DND-41 (cell line): ENCODE measurements at regions not wholly inside any gene's neighbourhood (a gene's known extent, or its start where the extent isn't known, plus 50 kb on each side); places are given as distances from the start of the nearest gene placed in this dataset.

Source experiments
- ATAC-seq: fragments of 200-7000 bp; cut with Tn5 transposase; 3 replicates; pipeline ENCODE4 v1.9.1; 2021; ENCODE audit warnings: low read depth; ENCODE audit not compliant: insufficient read depth
- DNase-seq: peaks from one replicate; pipeline ENCODE4 v3.0.0-alpha.2; 2020
- H2AFZ ChIP-seq: 2 replicates; pipeline ENCODE4 v1.6.0; 2012; ENCODE audit warnings: low read depth, low read length
- H3K27ac ChIP-seq: 2 replicates; pipeline ENCODE4 v1.5.1; 2012; ENCODE audit warnings: low read length, inconsistent platforms
- H3K27me3 ChIP-seq: fragments of 200-600 bp; sonication (generic); 2 replicates; pipeline ENCODE4 v1.6.0; 2012; ENCODE audit warnings: low read length, mild to moderate bottlenecking, inconsistent platforms; ENCODE audit not compliant: insufficient read depth, poor library complexity
- H3K36me3 ChIP-seq: 2 replicates; pipeline ENCODE4 v1.5.1; 2012; ENCODE audit warnings: low read length, inconsistent platforms; ENCODE audit not compliant: insufficient read depth
- H3K4me1 ChIP-seq: 2 replicates; pipeline ENCODE4 v1.5.1; 2012; ENCODE audit warnings: mild to moderate bottlenecking, low read length; ENCODE audit not compliant: insufficient read depth
- H3K4me2 ChIP-seq: 2 replicates; pipeline ENCODE4 v1.6.0; 2012; ENCODE audit warnings: mild to moderate bottlenecking, moderate library complexity, low read length, inconsistent platforms; ENCODE audit not compliant: insufficient read depth
- H3K4me3 ChIP-seq, 2 experiments: fragments of 200-600 bp in 1 of 2; shearing (Covaris generic) in 1 of 2; 2 replicates each; pipeline ENCODE4 v1.5.1; 2012 to 2016; ENCODE audit warnings: inconsistent platforms in 2 of 2, low read length in 2 of 2, mild to moderate bottlenecking in 2 of 2, low read depth in 1 of 2, moderate library complexity in 1 of 2
- H3K79me2 ChIP-seq: 2 replicates; pipeline ENCODE4 v1.6.0; 2012; ENCODE audit warnings: low read length, inconsistent platforms; ENCODE audit not compliant: insufficient read depth
- H3K9ac ChIP-seq: 2 replicates; pipeline ENCODE4 v1.6.0; 2012; ENCODE audit warnings: low read depth, mild to moderate bottlenecking, inconsistent platforms, low read length, moderate library complexity
- H3K9me3 ChIP-seq: 2 replicates; pipeline ENCODE4 v1.5.1; 2012; ENCODE audit warnings: low read length, moderate library complexity, mild to moderate bottlenecking, inconsistent platforms; ENCODE audit not compliant: insufficient read depth, severe bottlenecking
- H4K20me1 ChIP-seq: 2 replicates; pipeline ENCODE4 v1.6.0; 2012; ENCODE audit warnings: low read length; ENCODE audit not compliant: insufficient read depth
- EZH2 ChIP-seq: IDR thresholded peaks from 3 replicates; pipeline ENCODE4 v1.6.1; 2012; ENCODE audit warnings: borderline replicate concordance, low read depth, mild to moderate bottlenecking, moderate library complexity, low read length, inconsistent platforms; ENCODE audit not compliant: severe bottlenecking
- TF ChIP-seq, protein P1 (sequence below): IDR thresholded peaks from 2 replicates; pipeline ENCODE4 v1.5.1; 2012; ENCODE audit warnings: borderline replicate concordance, low read length, moderate library complexity, mild to moderate bottlenecking; ENCODE audit not compliant: poor library complexity, severe bottlenecking; ENCODE audit errors: extremely low read depth

DNA sequence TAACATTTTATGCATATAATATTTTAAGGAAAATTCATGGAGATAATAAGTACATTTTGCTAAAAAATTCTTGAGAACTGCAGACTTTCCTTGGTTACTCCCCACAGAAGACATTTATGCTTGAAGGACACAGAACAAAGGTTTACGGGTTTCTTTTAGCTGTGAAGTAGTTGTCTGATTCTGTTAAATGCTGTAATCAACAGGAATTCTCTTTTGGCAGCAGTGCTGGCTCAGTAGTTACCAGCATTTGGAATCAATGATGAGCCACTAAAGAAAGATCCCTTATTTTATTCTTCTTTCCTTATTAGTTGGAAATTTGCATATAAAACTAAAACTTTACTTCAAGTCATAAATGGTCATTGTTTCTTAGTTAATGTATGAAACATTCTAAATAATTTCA, 199.3 kb upstream of the FAT4 start:
- H3K36me3 ChIP-seq = no peaks in the 10 kb centered on the region
- H3K4me2 ChIP-seq = no peak overlapping the region
- DNase-seq = no peak
- H3K79me2 ChIP-seq = no peaks in the 10 kb centered on the region
- H3K4me1 ChIP-seq = no peaks in the 10 kb centered on the region
- H2AFZ ChIP-seq = no peak overlapping the region
- no peak for TF ChIP-seq EZH2
- TF ChIP-seq, protein P1, sequence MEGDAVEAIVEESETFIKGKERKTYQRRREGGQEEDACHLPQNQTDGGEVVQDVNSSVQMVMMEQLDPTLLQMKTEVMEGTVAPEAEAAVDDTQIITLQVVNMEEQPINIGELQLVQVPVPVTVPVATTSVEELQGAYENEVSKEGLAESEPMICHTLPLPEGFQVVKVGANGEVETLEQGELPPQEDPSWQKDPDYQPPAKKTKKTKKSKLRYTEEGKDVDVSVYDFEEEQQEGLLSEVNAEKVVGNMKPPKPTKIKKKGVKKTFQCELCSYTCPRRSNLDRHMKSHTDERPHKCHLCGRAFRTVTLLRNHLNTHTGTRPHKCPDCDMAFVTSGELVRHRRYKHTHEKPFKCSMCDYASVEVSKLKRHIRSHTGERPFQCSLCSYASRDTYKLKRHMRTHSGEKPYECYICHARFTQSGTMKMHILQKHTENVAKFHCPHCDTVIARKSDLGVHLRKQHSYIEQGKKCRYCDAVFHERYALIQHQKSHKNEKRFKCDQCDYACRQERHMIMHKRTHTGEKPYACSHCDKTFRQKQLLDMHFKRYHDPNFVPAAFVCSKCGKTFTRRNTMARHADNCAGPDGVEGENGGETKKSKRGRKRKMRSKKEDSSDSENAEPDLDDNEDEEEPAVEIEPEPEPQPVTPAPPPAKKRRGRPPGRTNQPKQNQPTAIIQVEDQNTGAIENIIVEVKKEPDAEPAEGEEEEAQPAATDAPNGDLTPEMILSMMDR = no peak
- H3K9ac ChIP-seq = no peak overlapping the region
- no peak for ATAC-seq
- no peaks in the 10 kb centered on the region for H4K20me1 ChIP-seq
- H3K4me3 ChIP-seq = no peak overlapping the region
- no peaks in the 10 kb centered on the region for H3K27me3 ChIP-seq
- H3K9me3 ChIP-seq = no peaks in the 10 kb centered on the region
- no peak overlapping the region for H3K27ac ChIP-seq

DNA sequence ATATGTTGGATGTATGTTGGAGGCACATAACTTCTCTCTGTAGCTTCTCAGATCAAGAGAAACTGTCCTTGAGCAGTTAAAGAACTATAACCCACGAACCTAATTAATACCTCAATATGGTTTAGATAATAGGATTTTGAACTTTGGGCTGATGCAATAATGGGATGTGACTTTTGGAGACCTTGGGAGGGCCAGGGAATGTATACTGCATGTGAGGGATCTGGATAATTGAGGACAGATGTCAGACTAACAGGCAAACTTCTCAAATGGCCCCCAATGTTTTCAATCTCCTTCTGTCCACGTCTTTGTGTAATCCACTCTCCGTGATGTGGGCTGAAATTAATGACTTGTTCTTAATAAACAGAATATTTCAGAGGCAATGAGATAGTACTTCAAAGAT, 202.2 kb upstream of the FAT4 start:
- TF ChIP-seq, protein P1 = no peak
- TF ChIP-seq EZH2 = no peak
- Histone ChIP-seq H3K27ac (no peak overlapping the region), H3K4me2 (no peak overlapping the region), H2AFZ (no peak overlapping the region), H3K4me3 (no peak overlapping the region), H3K9ac (no peak overlapping the region), H4K20me1 (no peaks in the 10 kb centered on the region), H3K9me3 (no peaks in the 10 kb centered on the region), H3K79me2 (no peaks in the 10 kb centered on the region), H3K27me3 (no peaks in the 10 kb centered on the region), H3K4me1 (no peaks in the 10 kb centered on the region), H3K36me3 (no peaks in the 10 kb centered on the region)
- DNase-seq (no peak), ATAC-seq (no peak)

DNA sequence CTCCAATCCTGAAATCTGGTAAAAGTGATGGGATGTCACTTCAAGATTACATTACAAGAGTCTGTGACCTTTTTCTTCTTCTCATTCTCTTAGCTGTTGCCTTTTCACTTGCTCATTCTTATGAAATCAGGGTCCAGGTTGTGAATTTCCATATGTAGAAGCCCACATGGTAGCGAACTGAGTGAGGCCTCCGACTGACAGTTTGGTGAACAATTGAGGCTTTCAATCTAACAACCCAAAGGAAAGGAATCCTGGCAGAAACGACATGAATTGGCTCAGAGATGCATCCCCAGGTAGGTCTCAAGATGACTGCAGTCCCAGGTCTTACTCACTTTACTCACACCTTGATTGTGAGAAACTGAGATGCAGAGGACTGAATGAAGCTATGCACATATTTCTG, 203.4 kb upstream of the FAT4 start:
- no peaks in the 10 kb centered on the region for H3K27me3 ChIP-seq
- H3K27ac ChIP-seq = no peak overlapping the region
- H3K4me3 ChIP-seq = no peak overlapping the region
- H3K79me2 ChIP-seq = no peaks in the 10 kb centered on the region
- ATAC-seq (no peak), DNase-seq (no peak)
- TF ChIP-seq, protein P1 = no peak
- TF ChIP-seq EZH2 = no peak
- H3K36me3 ChIP-seq = no peaks in the 10 kb centered on the region
- no peak overlapping the region for H3K4me2 ChIP-seq
- no peak overlapping the region for H2AFZ ChIP-seq
- H3K4me1 ChIP-seq = no peaks in the 10 kb centered on the region
- H4K20me1 ChIP-seq = no peaks in the 10 kb centered on the region
- H3K9me3 ChIP-seq = no peaks in the 10 kb centered on the region
- no peak overlapping the region for H3K9ac ChIP-seq

DNA sequence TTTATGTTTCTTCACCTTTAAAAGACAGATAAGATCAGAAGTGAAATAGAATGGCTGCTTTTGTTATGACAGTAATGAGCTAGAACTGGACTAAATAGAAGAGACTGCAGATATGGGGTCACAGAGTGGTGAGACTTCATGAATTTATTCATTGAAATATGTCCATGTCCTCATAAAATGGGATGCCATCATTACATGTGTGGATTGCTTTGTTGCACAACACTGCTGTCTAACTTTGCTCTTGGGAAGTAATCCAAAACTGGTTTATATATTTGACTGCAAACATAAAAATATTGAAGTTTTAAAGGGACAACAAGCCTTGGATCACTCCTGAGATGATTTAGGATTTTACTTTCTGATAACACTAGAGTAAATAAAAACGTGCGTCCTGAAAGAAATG, 209.2 kb upstream of the FAT4 start:
- ATAC-seq (no peak), DNase-seq (no peak)
- no peak overlapping the region for H3K9ac ChIP-seq
- H3K36me3 ChIP-seq = no peaks in the 10 kb centered on the region
- H4K20me1 ChIP-seq = no peaks in the 10 kb centered on the region
- no peak overlapping the region for H3K4me3 ChIP-seq
- H3K4me1 ChIP-seq = no peaks in the 10 kb centered on the region
- no peak overlapping the region for H3K27ac ChIP-seq
- TF ChIP-seq, protein P1 = no peak
- TF ChIP-seq EZH2 = no peak
- no peaks in the 10 kb centered on the region for H3K27me3 ChIP-seq
- H3K9me3 ChIP-seq = no peaks in the 10 kb centered on the region
- no peak overlapping the region for H2AFZ ChIP-seq
- H3K79me2 ChIP-seq = no peaks in the 10 kb centered on the region
- H3K4me2 ChIP-seq = no peak overlapping the region
